GM23338 (cell line): ENCODE measurements at regions not wholly inside any gene's neighbourhood (a gene's known extent, or its start where the extent isn't known, plus 50 kb on each side); places are given as distances from the start of the nearest gene placed in this dataset.

Experiments
- ATAC-seq: fragments of 200-7000 bp; cut with Tn5 transposase; 3 replicates; pipeline ENCODE4 v1.9.1; 2020
- DNase-seq: peaks from one replicate; pipeline ENCODE4 v3.0.0-alpha.2; 2015; ENCODE audit warnings: low spot score
- H2AFZ ChIP-seq: fragments of 200-600 bp; sonication (generic); 2 replicates; pipeline ENCODE4 v1.8.0; 2016; ENCODE audit warnings: antibody characterized with exemption, mild to moderate bottlenecking, moderate library complexity
- H3F3A ChIP-seq: fragments of 200-600 bp; sonication (generic); replicated peaks from 2 replicates; pipeline ENCODE4 v1.8.0; 2017; ENCODE audit warnings: antibody characterized with exemption, mixed run types, low read depth
- H3K27ac ChIP-seq: fragments of 200-600 bp; sonication (generic); 2 replicates; pipeline ENCODE4 v1.6.1; 2016; ENCODE audit warnings: low read depth
- H3K27me3 ChIP-seq: fragments of 200-600 bp; sonication (generic); 2 replicates; pipeline ENCODE4 v1.8.0; 2016; ENCODE audit warnings: mild to moderate bottlenecking, mixed run types, moderate library complexity; ENCODE audit not compliant: insufficient read depth
- H3K36me3 ChIP-seq: fragments of 200-600 bp; sonication (generic); 2 replicates; pipeline ENCODE4 v1.8.0; 2016; ENCODE audit warnings: mild to moderate bottlenecking; ENCODE audit not compliant: insufficient read depth
- H3K4me1 ChIP-seq: fragments of 200-600 bp; sonication (generic); 2 replicates; pipeline ENCODE4 v1.8.0; 2016; ENCODE audit warnings: mild to moderate bottlenecking, moderate library complexity; ENCODE audit not compliant: insufficient read depth
- H3K4me2 ChIP-seq: fragments of 200-600 bp; sonication (generic); 2 replicates; pipeline ENCODE4 v1.7.1; 2017; ENCODE audit warnings: mixed run types
- H3K4me3 ChIP-seq: fragments of 200-600 bp; sonication (generic); 2 replicates; pipeline ENCODE4 v1.6.1; 2016; ENCODE audit warnings: mixed run types
- H3K79me2 ChIP-seq: fragments of 200-600 bp; sonication (generic); replicated peaks from 2 replicates; pipeline ENCODE4 v1.8.0; 2017; ENCODE audit warnings: mild to moderate bottlenecking; ENCODE audit not compliant: insufficient read depth
- H3K9me2 ChIP-seq: fragments of 200-600 bp; sonication (generic); 2 replicates; pipeline ENCODE4 v1.8.0; 2017; ENCODE audit not compliant: insufficient read depth
- H4K20me1 ChIP-seq: fragments of 200-600 bp; sonication (generic); replicated peaks from 2 replicates; pipeline ENCODE4 v1.8.0; 2017; ENCODE audit warnings: mild to moderate bottlenecking; ENCODE audit not compliant: insufficient read depth
- H3K27ac Mint-ChIP-seq: 2 replicates; pipeline ENCODE4 v1.8.0; 2020; ENCODE audit warnings: inconsistent platforms, mild to moderate bottlenecking, moderate library complexity, mixed read lengths
- H3K27me3 Mint-ChIP-seq: 3 replicates; pipeline ENCODE4 v1.8.0; 2022; ENCODE audit warnings: low read depth, mild to moderate bottlenecking, moderate library complexity, mixed read lengths, inconsistent platforms; ENCODE audit not compliant: insufficient read depth, poor library complexity
- H3K36me3 Mint-ChIP-seq: 3 replicates; pipeline ENCODE4 v1.8.0; 2021; ENCODE audit warnings: low read depth, mild to moderate bottlenecking, inconsistent platforms, moderate library complexity, mixed read lengths
- H3K4me1 Mint-ChIP-seq: 3 replicates; pipeline ENCODE4 v1.8.0; 2020; ENCODE audit warnings: mild to moderate bottlenecking, inconsistent platforms, mixed read lengths
- H3K4me3 Mint-ChIP-seq: 3 replicates; pipeline ENCODE4 v1.8.0; 2021; ENCODE audit warnings: moderate library complexity, mild to moderate bottlenecking, inconsistent platforms, mixed read lengths
- H3K9me3 Mint-ChIP-seq: 3 replicates; pipeline ENCODE4 v1.8.0; 2020; ENCODE audit warnings: moderate library complexity, mild to moderate bottlenecking, inconsistent platforms, mixed read lengths
- CREB1 ChIP-seq: fragments of 250-450 bp; sonication (Bioruptor Pico); IDR thresholded peaks from 2 replicates; pipeline ENCODE4 v1.5.0; 2020; ENCODE audit warnings: low read depth, mild to moderate bottlenecking, moderate library complexity
- CTCF ChIP-seq, 2 experiments: fragments of 200-600 bp in 1 of 2; sonication (generic) in 1 of 2; conservative IDR thresholded peaks; 2 replicates each; pipeline versions ENCODE4 v1.5.1 to v1.6.1; 2016 to 2017; ENCODE audit warnings: antibody characterized with exemption in 2 of 2, low read depth in 2 of 2, mild to moderate bottlenecking in 2 of 2, moderate library complexity in 1 of 2
- ETS1 ChIP-seq: IDR thresholded peaks from 2 replicates; pipeline ENCODE4 v1.6.1; 2016; ENCODE audit warnings: antibody characterized with exemption
- EZH2 ChIP-seq: fragments of 200-600 bp; sonication (generic); IDR thresholded peaks from one replicate; pipeline ENCODE4 v1.8.0; 2017; ENCODE audit warnings: antibody characterized with exemption, mild to moderate bottlenecking, low read depth; ENCODE audit not compliant: unreplicated experiment
- EZH2phosphoT487 ChIP-seq: fragments of 200-600 bp; sonication (generic); IDR thresholded peaks from one replicate; pipeline ENCODE4 v1.8.1; 2018; ENCODE audit warnings: antibody characterized with exemption; ENCODE audit not compliant: unreplicated experiment
- JUNB ChIP-seq: IDR thresholded peaks from one replicate; pipeline ENCODE4 v1.6.1; 2016; ENCODE audit warnings: antibody characterized with exemption; ENCODE audit not compliant: unreplicated experiment
- NANOG ChIP-seq: IDR thresholded peaks from 2 replicates; pipeline ENCODE4 v1.6.1; 2016; ENCODE audit warnings: antibody characterized with exemption, borderline replicate concordance
- POLR2AphosphoS5 ChIP-seq: IDR thresholded peaks from 2 replicates; pipeline ENCODE4 v1.6.1; 2016; ENCODE audit warnings: antibody characterized with exemption, low read depth
- REST ChIP-seq: IDR thresholded peaks from one replicate; pipeline ENCODE4 v1.6.1; 2018; ENCODE audit warnings: antibody characterized with exemption; ENCODE audit not compliant: unreplicated experiment
- STAT1 ChIP-seq: IDR thresholded peaks from one replicate; pipeline ENCODE4 v1.6.1; 2016; ENCODE audit warnings: antibody characterized with exemption; ENCODE audit not compliant: unreplicated experiment
- ZNF114 ChIP-seq: fragments of 250-450 bp; sonication (Bioruptor Pico); IDR thresholded peaks from 2 replicates; pipeline ENCODE4 v1.5.0; 2020; ENCODE audit warnings: mild to moderate bottlenecking, moderate library complexity
- ZNF331 ChIP-seq: fragments of 250-450 bp; sonication (Bioruptor Pico); IDR thresholded peaks from 2 replicates; pipeline ENCODE4 v1.5.0; 2020; ENCODE audit warnings: low read depth, mild to moderate bottlenecking, moderate library complexity

GRCh38 chr21:35249636-35250035 is 200.5 kb upstream of the RUNX1 start (continued):
- no peak for TF ChIP-seq JUNB
- no peak for TF ChIP-seq CTCF (conservative IDR thresholded peaks at IDR 0.05; ENCODE audit: low read depth in 2 of 2)
- TF ChIP-seq ETS1: no peak
- TF ChIP-seq REST: no peak
- no peak for TF ChIP-seq ZNF331 (CRISPR knock-in tag)

- Histone ChIP-seq H3K79me2 (no peaks in the 10 kb centered on the region), H3K4me3 (no peak overlapping the region), H3K9me2 (0 out of 2 replicates have a peak, but pooled peaks cover 9% of the 10 kb centered on the region), H3K27ac (no peak overlapping the region), H4K20me1 (no peaks in the 10 kb centered on the region), H3K27me3 (no peaks in the 10 kb centered on the region), H2AFZ (no peak overlapping the region), H3K4me2 (no peak overlapping the region), H3K4me1 (no peaks in the 10 kb centered on the region), H3K36me3 (no peaks in the 10 kb centered on the region), H3F3A (no peaks in the 10 kb centered on the region)
- ATAC-seq (no peak), DNase-seq (no peak)
- Mint-ChIP-seq H3K36me3 (peaks cover 7% of the 10 kb centered on the region; the same call in 2 of the 3 replicates), H3K27me3 (no peaks in the 10 kb centered on the region), H3K9me3 (peaks cover 11% of the 10 kb centered on the region), H3K4me1 (peaks cover 8% of the 10 kb centered on the region; the same call in 2 of the 3 replicates), H3K4me3 (no peak overlapping the region), H3K27ac (no peak overlapping the region)
- TF ChIP-seq NANOG: no peak
- TF ChIP-seq ZNF114 (CRISPR knock-in tag): no peak
- TF ChIP-seq CREB1 (CRISPR knock-in tag): no peak
- no peak for TF ChIP-seq EZH2
- no peak for TF ChIP-seq POLR2AphosphoS5
- no peak for TF ChIP-seq STAT1
- TF ChIP-seq ZNF331 (CRISPR knock-in tag): no peak
- TF ChIP-seq EZH2phosphoT487: no peak
- TF ChIP-seq REST: no peak
- TF ChIP-seq JUNB: no peak
- TF ChIP-seq CTCF (conservative IDR thresholded peaks at IDR 0.05; ENCODE audit: low read depth in 2 of 2): no peak
- TF ChIP-seq ETS1: no peak
Measured at GRCh38 chr21:35245879-35246278, 196.8 kb upstream of the RUNX1 start.
